MCF 10A (cell line): ENCODE measurements at regions not wholly inside any gene's neighbourhood (a gene's known extent, or its start where the extent isn't known, plus 50 kb on each side); places are given as distances from the start of the nearest gene placed in this dataset.

Source experiments
- BruUV-seq: library from RNA; stranded (reverse); fragments of 400-500 nt; replicated peaks from 2 replicates; lab custom pipeline; 2021; lab: Mats Ljungman, UMichigan
- CTCF ChIA-PET: fragments of 300-600 bp; sonication (Branson Sonifier 250); formaldehyde crosslinking; extraction: SDS; loops from one replicate; lab custom pipeline; 2021; ENCODE audit warnings: antibody characterized with exemption, inconsistent platforms; lab: Yijun Ruan, JAX
- POLR2A ChIA-PET: fragments of 300-600, 350-650 bp; sonication (Branson Sonifier 250); formaldehyde crosslinking; extraction: SDS; loops from one replicate; lab custom pipeline; 2020; ENCODE audit warnings: antibody characterized with exemption, inconsistent platforms; lab: Yijun Ruan, JAX
- DNase-seq: peaks from one replicate; pipeline ENCODE4 v3.0.0-alpha.2; 2018; ENCODE audit not compliant: unreplicated experiment
- H3K27ac Mint-ChIP-seq: one replicate; pipeline ENCODE4 v1.8.0; 2022; ENCODE audit warnings: mild to moderate bottlenecking, low read depth, mixed read lengths; ENCODE audit not compliant: unreplicated experiment
- H3K27me3 Mint-ChIP-seq: one replicate; pipeline ENCODE4 v1.8.0; 2022; ENCODE audit warnings: mixed read lengths; ENCODE audit not compliant: insufficient read depth, unreplicated experiment
- H3K36me3 Mint-ChIP-seq: one replicate; pipeline ENCODE4 v1.8.0; 2022; ENCODE audit warnings: mild to moderate bottlenecking, moderate library complexity, mixed read lengths; ENCODE audit not compliant: insufficient read depth, unreplicated experiment
- H3K4me1 Mint-ChIP-seq: one replicate; pipeline ENCODE4 v1.8.0; 2022; ENCODE audit warnings: mixed read lengths; ENCODE audit not compliant: insufficient read depth, unreplicated experiment
- H3K4me3 Mint-ChIP-seq: one replicate; pipeline ENCODE4 v1.8.0; 2022; ENCODE audit warnings: mild to moderate bottlenecking, moderate library complexity, mixed read lengths; ENCODE audit not compliant: unreplicated experiment
- H3K9me3 Mint-ChIP-seq: one replicate; pipeline ENCODE4 v1.8.0; 2022; ENCODE audit warnings: mixed read lengths; ENCODE audit not compliant: unreplicated experiment
- CTCF ChIP-seq: fragments of 200-600 bp; IDR thresholded peaks from one replicate; pipeline ENCODE4 v1.8.0; 2022; ENCODE audit warnings: antibody characterized with exemption, mild to moderate bottlenecking; ENCODE audit not compliant: unreplicated experiment
- intact Hi-C: fragments of 100-400 bp; cut with micrococcal nuclease; formaldehyde crosslinking; loops from 2 replicates; pipeline ENCODE4 v1.14.1; 2022

- Mint-ChIP-seq H3K27ac (no peak overlapping the region), H3K4me3 (no peak overlapping the region), H3K36me3 (no peaks in the 10 kb centered on the region), H3K27me3 (no peaks in the 10 kb centered on the region), H3K9me3 (peaks cover 6% of the 10 kb centered on the region), H3K4me1 (no peaks in the 10 kb centered on the region)
- intact Hi-C loops = no loop called here
- BruUV-seq = no TSS peak
- ChIA-PET CTCF (interaction anchor here (0.5 to 1.4 kb wide), 3 partner anchors 144 to 195 kb away, joined by 3 to 7 read pairs (median 4); no protein-coding TSS in a partner anchor), POLR2A (interaction anchor here (1.1 kb wide), 1 partner anchor 99 kb away, joined by 3 read pairs; the partner anchor contains the start of gene SPRY1)
- no peak for TF ChIP-seq CTCF
- DNase-seq = peak; percentile 47
Observed at GRCh38 chr4:123495530-123495929, 98.9 kb downstream of the SPRY1 start.

- Mint-ChIP-seq H3K27me3 (no peaks in the 10 kb centered on the region), H3K9me3 (peaks cover 6% of the 10 kb centered on the region), H3K36me3 (no peaks in the 10 kb centered on the region), H3K4me3 (no peak overlapping the region), H3K4me1 (no peaks in the 10 kb centered on the region), H3K27ac (no peak overlapping the region)
- CTCF ChIA-PET = interaction anchor here (0.8 kb wide), 1 partner anchor 144 kb away, joined by 4 read pairs; no protein-coding TSS in a partner anchor
- TF ChIP-seq CTCF = no peak
- intact Hi-C loops = no loop called here
- no peak for DNase-seq
- POLR2A ChIA-PET = no interaction called here
- no TSS peak for BruUV-seq
Observed at GRCh38 chr4:123496421-123496820, 99.8 kb downstream of the SPRY1 start.

- intact Hi-C loops = no loop called here
- no TSS peak for BruUV-seq
- no peak for TF ChIP-seq CTCF
Observed at GRCh38 chr4:123497340-123497739, 100.7 kb downstream of the SPRY1 start.

GRCh38 chr4:123501733-123502132, 105.1 kb downstream of the SPRY1 start:
- no peaks in the 10 kb centered on the region for H3K9me3 Mint-ChIP-seq
- no peaks in the 10 kb centered on the region for H3K36me3 Mint-ChIP-seq
- no peak overlapping the region for H3K4me3 Mint-ChIP-seq
- no TSS peak for BruUV-seq
- no peak for DNase-seq
- no peak overlapping the region for H3K27ac Mint-ChIP-seq
- CTCF ChIA-PET = interaction anchor here (0.7 kb wide), 1 partner anchor 143 kb away, joined by 4 read pairs; no protein-coding TSS in a partner anchor
- no peaks in the 10 kb centered on the region for H3K27me3 Mint-ChIP-seq
- H3K4me1 Mint-ChIP-seq = no peaks in the 10 kb centered on the region
- intact Hi-C loops = no loop called here
- no peak for TF ChIP-seq CTCF
- POLR2A ChIA-PET = interaction anchor here (0.5 kb wide), 1 partner anchor 579 kb away, joined by 3 read pairs; no protein-coding TSS in a partner anchor

More at GRCh38 chr4:123497340-123497739, 100.7 kb downstream of the SPRY1 start:
- ChIA-PET POLR2A (interaction anchor here (0.6 kb wide), 1 partner anchor 58 kb away, joined by 3 read pairs; no protein-coding TSS in a partner anchor), CTCF (interaction anchor here (0.6 kb wide), 2 partner anchors 10 to 100 kb away, joined by 3 read pairs; no protein-coding TSS in a partner anchor)
- H3K27me3 Mint-ChIP-seq = no peaks in the 10 kb centered on the region
- no peak overlapping the region for H3K4me3 Mint-ChIP-seq
- peaks cover 6% of the 10 kb centered on the region for H3K9me3 Mint-ChIP-seq
- DNase-seq = no peak
- H3K27ac Mint-ChIP-seq = no peak overlapping the region
- H3K4me1 Mint-ChIP-seq = no peaks in the 10 kb centered on the region
- no peaks in the 10 kb centered on the region for H3K36me3 Mint-ChIP-seq
